DMS114 treated with DMSO at 0.1 percent for 48 hours (cell line): ENCODE measurements at regions not wholly inside any gene's neighbourhood (a gene's known extent, or its start where the extent isn't known, plus 50 kb on each side); places are given as distances from the start of the nearest gene placed in this dataset.

Source experiments
- DNase-seq: peaks from one replicate; lab custom pipeline; 2025; ENCODE audit not compliant: unreplicated experiment; lab: John Stamatoyannopoulos, UW

GRCh38 chr6:56407883-56408410 is 160.6 kb upstream of the COL21A1 start:
- no peak for DNase-seq

GRCh38 chr6:56406276-56407269 is 159.2 kb upstream of the COL21A1 start:
- no peak for DNase-seq

- no peak for DNase-seq
These were observed 157.2 kb upstream of the COL21A1 start for GRCh38 chr6:56404599-56404998.

GRCh38 chr6:56403745-56404144 is 156.4 kb upstream of the COL21A1 start:
- DNase-seq, result no peak

- DNase-seq, result no peak
These were observed 154.2 kb upstream of the COL21A1 start for GRCh38 chr6:56401477-56402070.

- no peak for DNase-seq
These were observed 152.9 kb upstream of the COL21A1 start for GRCh38 chr6:56400273-56400672.

- no peak for DNase-seq
These were observed 152.4 kb upstream of the COL21A1 start for GRCh38 chr6:56399672-56400263.

GRCh38 chr6:56399250-56399671 is 151.9 kb upstream of the COL21A1 start:
- no peak for DNase-seq

GRCh38 chr6:56396435-56396834 is 149.1 kb upstream of the COL21A1 start:
- DNase-seq, result no peak

GRCh38 chr6:56393615-56394612 is 146.5 kb upstream of the COL21A1 start:
- no peak for DNase-seq

- DNase-seq, result no peak
These were observed 141.0 kb upstream of the COL21A1 start for GRCh38 chr6:56388415-56388755.

- no peak for DNase-seq
These were observed 140.4 kb upstream of the COL21A1 start for GRCh38 chr6:56387621-56388414.

- no peak for DNase-seq
These were observed 139.3 kb upstream of the COL21A1 start for GRCh38 chr6:56386717-56387116.

- no peak for DNase-seq
These were observed 138.7 kb upstream of the COL21A1 start for GRCh38 chr6:56385981-56386593.

- DNase-seq, result no peak
These were observed 135.8 kb upstream of the COL21A1 start for GRCh38 chr6:56383160-56383559.

GRCh38 chr6:56382416-56382940 is 135.1 kb upstream of the COL21A1 start:
- DNase-seq, result no peak

GRCh38 chr6:56381801-56382251 is 134.4 kb upstream of the COL21A1 start:
- DNase-seq, result no peak

- DNase-seq, result no peak
These were observed 133.1 kb upstream of the COL21A1 start for GRCh38 chr6:56380476-56380875.
